ENCODE measurements at regions not wholly inside any gene's neighbourhood (a gene's known extent, or its start where the extent isn't known, plus 50 kb on each side); places are given as distances from the start of the nearest gene placed in this dataset.
"Not testable (repeated sequence)": the region's sequence is repeated elsewhere in the genome, so short reads cannot be mapped to it uniquely, and the experiment has no call there.

DNA sequence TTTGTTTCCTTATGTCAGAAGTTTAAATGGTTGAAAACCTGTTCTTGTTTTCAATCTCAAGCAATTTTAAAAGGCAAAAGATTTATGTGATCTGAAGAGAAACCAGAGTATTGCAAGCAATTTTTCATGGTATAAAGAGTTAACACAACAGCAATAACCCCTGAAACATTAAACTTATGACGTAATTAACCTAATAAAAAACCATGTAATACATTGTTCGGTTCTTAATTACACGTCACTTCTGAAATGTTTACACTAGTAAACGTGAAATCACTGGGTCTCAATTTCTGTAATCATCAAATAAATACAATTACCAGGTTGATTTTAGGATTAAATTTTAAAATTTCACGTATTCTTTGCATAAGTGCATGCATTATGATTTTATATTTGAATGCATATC lies 914.5 kb downstream of the NLGN4X start:
- in situ Hi-C loops (cut with MboI; ENCODE audit: low sequenced_read_pairs), result no loop called here

DNA sequence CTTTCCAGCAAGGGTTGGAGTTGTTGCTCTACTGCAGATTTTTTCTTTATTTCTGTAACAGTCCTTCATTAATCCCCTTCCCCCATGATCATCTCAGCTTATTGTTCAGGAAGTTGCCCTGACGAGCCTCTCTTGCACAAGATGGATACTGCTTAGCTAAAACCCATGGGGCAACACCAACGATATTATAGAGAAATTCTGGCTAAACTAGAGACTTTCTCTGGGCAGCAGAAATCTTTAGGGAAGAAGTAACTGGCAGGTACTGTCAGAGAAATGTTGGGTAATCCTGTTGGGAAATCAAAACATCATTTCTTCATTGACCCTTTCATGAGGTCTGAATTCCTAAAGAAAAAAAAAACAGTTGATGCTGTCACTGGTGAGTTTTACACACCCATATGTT lies 921.3 kb downstream of the NLGN4X start:
- in situ Hi-C loops (cut with MboI; ENCODE audit: low sequenced_read_pairs), result no loop called here

DNA sequence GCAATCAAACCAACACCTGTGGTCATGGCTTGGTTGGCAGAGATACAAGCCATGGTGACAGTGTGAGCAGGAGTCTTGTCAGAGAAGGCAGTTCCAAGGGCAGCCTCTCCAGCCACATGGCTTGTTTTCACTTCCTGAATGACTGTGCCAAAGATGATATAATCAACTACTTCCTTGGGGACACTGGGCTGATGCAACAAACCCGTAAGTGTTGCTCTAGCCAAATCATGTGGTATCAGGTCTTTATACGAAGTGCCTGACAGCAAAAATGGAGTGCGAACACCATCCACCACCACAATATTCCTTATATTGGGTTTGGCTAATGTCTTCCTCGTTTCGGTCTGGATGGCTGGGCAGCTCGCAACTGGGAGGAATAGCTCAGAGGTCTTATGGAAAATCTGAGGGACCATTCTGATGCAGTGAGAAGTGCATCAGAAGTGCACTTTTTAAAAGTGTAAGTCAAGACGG lies 922.0 kb downstream of the NLGN4X start:
- in situ Hi-C loops (cut with MboI; ENCODE audit: low sequenced_read_pairs), result no loop called here

DNA sequence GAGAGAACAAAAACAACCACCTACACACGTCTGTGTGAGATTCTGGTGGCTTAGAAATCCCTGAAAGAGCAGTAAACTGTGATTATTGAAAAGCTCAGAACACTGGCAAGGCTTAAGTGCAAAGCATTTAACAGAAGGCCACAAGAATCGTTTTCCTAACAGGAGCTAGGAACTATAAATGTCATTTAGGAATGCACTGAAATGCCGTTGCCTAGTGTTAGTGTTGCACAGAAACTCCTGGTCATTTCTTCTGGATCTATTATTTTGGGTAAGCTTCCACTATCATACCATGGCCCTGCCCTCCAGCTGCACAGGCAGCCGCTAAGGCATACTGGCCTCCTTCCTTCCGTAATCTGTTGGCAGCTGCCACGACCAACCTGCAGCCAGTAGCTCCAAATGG lies 923.2 kb downstream of the NLGN4X start:
- in situ Hi-C loops (cut with MboI; ENCODE audit: low sequenced_read_pairs), result no loop called here

DNA sequence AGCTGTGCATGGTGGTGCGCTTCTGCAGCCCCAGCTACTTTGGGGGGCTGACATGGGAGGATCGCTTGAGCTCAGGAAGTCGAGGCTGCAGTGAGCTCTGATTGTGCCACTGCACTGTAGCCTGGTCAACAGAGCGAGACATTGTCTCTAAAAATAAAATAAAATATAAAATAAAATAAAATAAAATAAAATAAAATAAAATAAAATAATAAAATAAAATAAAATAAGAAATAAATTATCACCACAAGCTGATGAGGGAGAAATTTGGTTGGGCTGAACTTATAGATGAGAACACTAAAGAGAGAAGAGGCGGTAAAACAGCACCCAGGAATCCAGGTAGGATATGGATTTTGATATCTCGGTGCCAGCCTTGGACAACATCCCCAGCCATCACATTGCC lies 933.7 kb downstream of the NLGN4X start:
- in situ Hi-C loops (cut with MboI; ENCODE audit: low sequenced_read_pairs), result no loop called here

DNA sequence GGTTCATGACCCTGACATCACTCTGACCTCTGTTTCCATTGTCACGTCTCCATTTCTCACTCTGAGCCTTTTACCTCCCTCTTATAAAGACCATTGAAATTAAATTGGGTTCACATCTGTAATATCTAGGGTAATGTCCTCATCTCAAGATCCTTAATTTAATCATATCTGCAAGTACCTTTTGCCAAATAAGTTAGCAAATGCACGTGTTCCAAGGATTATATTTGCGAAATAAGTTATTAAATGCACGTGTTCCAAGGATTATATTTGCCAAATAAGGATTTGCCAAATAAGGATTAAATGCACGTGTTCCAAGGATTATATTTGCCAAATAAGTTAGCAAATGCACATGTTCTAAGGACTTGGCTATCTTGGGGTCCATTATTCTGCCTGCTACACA lies 938.0 kb downstream of the NLGN4X start:
- in situ Hi-C loops (cut with MboI; ENCODE audit: low sequenced_read_pairs), result no loop called here

DNA sequence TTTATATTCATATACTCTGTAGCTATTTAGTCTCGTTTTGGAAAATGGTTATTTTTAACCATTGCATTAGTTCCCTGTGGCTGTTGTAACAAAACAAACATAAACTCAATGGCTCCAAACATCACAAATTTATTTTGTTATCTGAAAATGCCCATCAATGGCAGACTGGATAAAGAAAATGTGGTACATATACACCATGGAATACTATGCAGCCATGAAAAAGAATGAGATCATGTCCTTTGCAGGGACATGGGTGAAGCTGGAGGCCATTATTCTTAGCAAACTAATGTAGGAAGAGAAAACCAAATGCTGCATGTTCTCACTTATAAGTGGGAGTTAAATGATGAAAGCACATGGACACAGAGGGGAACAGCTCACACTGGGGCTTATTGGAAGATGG lies 938.7 kb downstream of the NLGN4X start:
- in situ Hi-C loops (cut with MboI; ENCODE audit: low sequenced_read_pairs), result not testable (repeated sequence)

DNA sequence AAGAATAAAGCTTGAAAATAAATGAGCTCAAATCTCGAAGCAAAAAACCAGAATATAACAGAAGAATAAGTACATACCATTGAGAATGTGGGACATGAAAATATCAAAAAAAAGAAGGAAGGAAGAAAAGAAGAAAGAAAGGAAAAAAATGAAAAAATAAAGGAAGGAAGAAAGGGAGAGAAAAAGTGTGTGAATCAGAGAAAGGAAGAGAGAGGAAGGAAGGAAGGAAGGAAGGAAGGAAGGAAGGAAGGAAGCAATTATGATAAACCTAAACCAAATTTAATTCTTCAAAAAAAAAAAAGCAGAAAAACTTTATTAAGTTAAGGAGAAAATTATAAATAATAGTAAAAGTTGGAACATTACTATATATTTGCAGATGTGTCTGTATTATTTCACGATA lies 949.8 kb downstream of the NLGN4X start:
- in situ Hi-C loops (cut with MboI; ENCODE audit: low sequenced_read_pairs), result no loop called here

DNA sequence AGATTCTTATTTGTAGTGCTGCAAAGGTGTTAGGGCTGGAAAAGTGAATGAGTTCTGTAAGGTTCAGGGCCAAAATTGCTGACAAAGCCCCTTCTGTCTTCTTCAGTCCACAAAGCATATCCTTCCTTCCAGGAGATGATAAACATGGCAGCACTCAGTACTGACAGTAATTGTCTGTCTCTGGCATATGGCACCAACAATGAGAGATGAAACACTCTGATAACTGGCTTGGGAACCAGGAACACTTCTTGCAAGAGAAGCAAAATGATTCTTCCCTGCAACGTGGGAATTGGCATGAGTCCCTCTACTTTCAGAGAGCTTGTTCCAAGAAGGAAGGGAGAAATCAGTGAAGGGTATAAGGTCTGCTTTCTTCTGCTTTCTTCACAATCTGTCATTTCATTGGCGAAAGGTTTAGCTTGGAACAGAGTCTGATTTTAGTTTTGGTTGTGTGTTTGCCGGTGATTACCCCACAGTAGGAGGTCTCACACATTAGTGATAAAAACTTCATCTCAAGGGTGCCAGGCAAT lies 963.3 kb downstream of the NLGN4X start:
- in situ Hi-C loops (cut with MboI; ENCODE audit: low sequenced_read_pairs), result no loop called here

DNA sequence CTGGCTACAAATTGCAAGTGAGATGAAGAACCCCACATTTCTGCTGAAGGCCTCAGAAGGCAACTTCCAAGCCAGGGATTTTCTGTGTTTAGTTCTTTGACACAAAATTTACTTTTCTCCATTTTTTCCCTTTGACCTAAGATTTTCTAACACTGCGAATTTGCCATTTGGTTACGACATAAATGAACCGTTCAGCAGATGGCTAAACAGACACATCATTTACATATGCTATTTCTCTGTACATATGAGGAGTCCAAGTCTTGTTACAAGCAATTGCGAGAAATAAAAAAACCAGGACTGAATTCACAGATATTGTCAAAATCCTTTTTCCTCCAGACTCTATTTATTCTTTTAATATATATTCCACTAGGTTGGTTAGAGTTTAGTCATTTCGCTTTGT lies 978.6 kb downstream of the NLGN4X start:
- in situ Hi-C loops (cut with MboI; ENCODE audit: low sequenced_read_pairs), result no loop called here

DNA sequence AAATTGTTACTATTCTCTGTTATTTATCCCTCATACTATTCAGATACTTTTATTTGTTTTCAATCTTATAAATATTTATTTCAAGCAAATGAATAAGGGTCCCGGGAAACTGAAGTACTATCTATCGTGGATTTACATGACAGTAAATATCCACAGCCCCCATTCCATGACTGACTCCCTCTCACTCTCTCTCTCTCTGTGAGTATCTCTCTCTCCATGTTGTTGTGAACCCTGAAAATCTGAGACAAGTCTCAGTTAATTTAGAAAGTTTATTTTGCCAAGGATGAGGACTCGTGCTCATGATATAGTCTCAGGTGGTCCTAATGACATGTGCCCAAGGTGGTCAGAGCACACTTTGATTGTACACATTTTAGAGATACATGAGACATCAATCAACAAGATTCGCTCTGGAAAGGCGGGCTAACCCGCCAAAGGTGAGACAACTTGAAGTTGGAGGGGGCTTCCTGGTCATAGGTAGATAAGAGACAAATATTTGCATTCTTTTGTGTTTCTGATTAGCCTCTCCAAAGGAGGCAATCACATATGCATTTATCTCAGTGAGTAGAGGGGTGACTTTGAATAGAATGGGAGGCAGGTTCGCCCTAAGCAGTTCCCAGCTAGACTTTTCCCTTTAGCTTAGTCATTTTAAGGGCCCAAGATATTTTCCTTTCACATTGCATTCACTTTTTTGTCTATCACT lies 986.4 kb downstream of the NLGN4X start:
- in situ Hi-C loops (cut with MboI; ENCODE audit: low sequenced_read_pairs), result no loop called here

DNA sequence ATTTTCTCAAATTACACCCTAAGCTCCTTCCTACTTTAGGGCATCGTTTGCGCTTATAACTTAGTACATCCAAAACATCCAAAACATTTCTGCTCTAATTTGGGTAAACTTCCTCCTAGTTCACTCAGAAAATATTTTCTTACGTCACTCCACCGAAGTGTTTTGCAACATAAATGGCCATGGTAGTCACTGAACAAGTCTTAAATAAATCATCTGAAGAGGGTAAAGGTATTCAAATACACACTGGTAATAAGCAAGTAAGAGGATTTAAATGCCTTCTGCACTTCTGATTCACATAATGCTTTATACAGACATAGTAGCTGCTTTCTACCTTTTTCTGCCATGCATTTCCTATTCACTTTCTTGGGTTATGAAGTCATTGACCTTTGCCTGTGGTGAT lies 991.9 kb downstream of the NLGN4X start:
- in situ Hi-C loops (cut with MboI; ENCODE audit: low sequenced_read_pairs), result no loop called here

DNA sequence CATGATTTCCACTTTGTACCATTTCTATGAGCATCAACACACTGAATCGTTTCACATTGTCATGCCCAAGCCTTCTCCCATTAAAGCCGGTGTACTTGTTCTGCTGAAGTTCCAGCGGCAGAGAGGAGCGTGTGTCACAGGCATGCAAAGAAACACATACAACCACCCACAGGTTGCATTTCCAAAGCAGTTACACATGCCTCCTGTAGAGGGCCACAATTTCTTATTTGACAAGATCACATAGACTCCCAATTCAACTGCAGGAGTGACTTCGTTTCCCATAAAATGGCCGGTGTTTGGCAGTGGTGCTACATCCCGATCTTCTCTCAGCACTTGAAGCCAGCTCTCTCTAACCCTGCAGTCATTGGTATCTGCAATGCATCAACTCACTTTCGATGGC lies 992.6 kb downstream of the NLGN4X start:
- in situ Hi-C loops (cut with MboI; ENCODE audit: low sequenced_read_pairs), result no loop called here

DNA sequence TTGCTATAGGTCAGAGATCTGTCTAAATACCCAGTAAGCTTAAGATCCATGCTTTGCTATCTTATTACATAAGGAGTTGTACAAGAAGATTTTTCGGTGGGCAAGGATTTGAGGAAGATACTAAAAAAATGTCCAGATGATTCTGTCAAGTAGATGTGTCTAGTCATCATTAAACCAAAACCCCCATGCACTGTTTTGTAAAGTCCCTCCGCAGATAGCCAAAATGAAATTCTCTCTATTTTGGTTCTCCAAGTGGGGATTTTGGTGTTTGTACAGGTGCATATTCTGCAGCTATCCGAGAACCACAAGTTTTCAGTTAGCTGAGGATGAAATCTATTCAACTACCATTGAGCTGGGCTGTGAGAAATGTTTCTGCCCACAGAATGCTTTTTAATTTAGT lies 994.8 kb downstream of the NLGN4X start:
- in situ Hi-C loops (cut with MboI; ENCODE audit: low sequenced_read_pairs), result no loop called here

DNA sequence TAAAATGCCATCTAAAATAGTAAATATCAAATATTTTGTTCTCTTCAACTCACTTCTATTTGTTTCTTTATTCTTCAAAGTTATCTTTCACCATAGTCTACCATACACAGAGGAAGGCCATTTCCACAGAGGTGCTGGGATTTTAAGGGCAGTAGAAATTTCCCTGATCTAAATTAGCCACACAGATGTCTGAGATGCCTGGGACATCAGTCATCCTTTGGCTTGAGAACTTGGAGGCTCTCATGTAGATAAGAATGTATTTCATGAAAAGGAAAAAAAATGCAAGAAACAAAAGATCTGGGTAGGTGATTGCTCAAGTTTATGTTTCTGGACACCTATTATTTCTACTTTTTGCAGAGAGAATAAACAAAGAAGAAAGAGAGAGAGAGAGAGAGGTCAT lies 1008.2 kb downstream of the NLGN4X start:
- in situ Hi-C loops (cut with MboI; ENCODE audit: low sequenced_read_pairs), result no loop called here

DNA sequence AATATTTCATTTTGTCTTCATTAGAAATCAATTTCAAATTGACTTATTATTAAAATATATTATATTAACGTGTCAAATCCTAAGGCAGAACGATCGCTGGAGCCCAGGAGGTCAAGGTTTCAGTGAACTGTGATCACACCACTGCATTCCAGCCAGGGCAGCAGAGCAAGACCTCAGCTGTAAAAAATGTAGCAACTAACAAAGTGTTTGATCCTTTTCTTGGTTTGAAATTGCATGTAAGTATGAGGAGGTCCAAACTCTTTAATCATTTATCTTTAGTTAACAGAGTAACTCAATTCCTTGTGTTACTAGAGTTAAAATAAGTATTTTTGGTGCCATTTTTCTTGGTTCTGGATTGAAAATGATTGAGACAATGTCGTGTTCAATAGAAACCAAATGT lies 1033.9 kb downstream of the NLGN4X start:
- in situ Hi-C loops (cut with MboI; ENCODE audit: low sequenced_read_pairs), result no loop called here

DNA sequence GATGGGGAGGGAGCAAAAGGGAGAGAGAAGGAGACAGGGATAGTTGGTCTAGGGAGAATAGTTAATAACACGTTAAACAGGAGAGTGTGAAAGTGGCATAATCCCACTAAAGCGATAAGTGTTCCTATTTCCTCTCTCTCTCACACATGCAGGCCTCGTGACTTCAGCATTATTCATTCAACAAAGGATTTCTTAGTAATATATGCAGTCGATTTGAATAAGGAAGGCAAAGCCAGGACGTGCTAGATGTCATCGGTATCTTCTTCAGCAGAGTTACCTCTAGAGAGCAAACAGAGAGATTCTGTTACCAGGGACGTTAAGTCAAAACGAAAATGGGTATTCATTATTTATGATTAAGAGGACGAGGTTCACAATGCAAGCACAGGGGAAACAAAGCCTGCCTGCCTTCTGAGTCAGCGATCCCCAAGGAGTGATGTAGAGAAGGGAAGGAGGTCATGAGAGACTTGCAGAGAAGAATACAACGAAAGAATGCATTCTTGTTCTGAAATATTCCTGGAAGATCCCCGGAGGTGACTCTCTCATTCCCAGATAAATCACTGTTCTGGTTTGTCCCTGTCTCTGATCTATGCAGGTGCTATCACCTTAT lies 1048.4 kb downstream of the NLGN4X start:
- in situ Hi-C loops (cut with MboI; ENCODE audit: low sequenced_read_pairs), result no loop called here

DNA sequence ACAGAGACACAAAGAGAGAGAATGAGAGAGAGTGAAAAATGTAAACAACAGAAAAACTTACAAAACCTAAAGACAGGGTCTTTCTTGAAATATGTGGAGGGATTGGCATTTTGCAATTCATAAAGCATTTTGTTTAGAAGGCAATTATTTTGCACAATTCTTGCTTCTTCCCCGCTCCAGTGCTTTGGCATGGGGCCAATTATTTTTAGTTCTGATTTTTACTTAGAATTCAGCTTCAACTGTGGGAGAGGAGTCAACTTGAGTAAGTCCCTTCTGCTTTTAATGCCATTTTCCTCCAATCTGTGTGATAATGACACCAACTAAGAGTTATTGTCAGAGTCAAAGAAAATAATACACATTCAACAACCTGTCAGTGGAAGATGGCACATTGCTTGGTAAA lies 1051.9 kb downstream of the NLGN4X start:
- in situ Hi-C loops (cut with MboI; ENCODE audit: low sequenced_read_pairs), result no loop called here

DNA sequence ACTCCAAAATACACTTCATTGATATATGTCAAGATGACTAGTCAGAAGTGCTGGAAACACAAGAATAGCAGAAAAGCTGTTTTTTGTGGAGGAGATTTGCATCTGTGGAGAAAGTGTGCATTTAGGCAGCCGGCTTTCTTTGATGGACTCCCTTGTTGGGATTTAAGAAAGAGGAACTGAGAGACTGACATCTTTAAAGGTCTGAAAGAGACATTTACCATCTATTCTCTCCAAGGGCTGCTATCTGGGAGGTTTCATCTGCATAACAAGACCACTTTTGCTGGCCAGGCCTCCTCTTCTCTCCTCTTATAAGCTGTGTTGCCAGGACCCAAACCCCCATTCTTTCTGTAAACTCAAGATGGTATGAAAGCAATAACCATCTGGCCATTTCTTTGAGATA lies 1065.0 kb downstream of the NLGN4X start:
- in situ Hi-C loops (cut with MboI; ENCODE audit: low sequenced_read_pairs), result no loop called here

DNA sequence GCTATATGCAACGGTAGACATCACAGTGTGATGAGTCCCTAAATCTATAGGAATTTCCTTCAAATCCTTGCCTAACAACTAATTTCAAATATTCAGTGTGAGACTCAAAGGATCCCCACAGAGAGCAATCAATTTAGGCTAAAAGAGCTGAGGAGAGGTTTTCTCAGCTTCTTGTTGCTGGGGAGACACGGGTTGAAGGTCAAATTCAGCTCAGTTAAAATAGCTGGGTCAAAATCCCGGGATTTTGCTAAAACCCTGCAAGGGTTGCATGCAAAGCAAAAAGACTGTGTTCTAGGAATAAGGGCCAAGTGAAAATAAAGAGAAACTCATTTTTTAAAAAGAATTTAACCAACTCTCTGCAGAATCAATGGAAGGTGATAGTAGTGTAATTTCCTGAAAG lies 1073.4 kb downstream of the NLGN4X start:
- in situ Hi-C loops (cut with MboI; ENCODE audit: low sequenced_read_pairs), result no loop called here

DNA sequence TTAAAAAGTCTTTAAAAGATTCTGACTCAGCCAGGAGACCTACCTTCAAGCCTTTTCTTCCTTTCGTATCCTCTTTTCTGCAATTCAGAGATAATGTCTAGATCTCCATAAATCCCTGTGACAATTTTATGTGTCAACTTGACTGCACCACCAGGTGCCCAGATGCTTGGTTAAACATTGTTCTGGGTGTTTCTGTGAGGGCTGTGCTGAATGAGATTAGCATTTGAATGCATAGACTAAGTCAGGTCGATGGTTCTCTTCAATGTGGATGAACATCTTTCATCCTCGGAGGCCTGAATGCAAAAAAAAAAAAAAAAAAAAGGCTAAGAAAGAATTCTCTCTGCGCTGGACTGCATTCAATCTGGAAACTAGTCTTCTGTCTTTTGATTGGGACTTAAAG lies 1082.7 kb downstream of the NLGN4X start:
- in situ Hi-C loops (cut with MboI; ENCODE audit: low sequenced_read_pairs), result no loop called here

DNA sequence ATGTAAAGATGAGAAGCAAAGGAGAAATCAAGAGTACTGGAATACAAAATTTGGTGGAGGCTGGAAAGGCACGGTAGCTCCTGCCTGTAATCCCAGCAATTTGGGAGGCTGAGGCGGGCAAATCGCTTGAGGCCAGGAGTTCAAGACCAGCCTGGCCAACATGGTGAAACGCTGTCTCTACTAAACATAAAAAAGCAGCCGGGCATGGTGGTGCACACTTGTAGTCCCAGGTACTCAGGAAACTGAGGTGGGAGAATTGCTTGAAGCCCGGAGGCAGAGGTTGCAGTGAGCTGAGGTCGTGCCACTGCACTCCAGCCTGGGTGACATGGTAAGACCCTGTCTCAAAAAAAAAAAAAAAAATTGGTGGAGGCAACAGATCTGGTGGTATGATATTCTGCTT lies 1086.0 kb downstream of the NLGN4X start:
- in situ Hi-C loops (cut with MboI; ENCODE audit: low sequenced_read_pairs), result no loop called here

Measured in HL-60/S4 (cell line).